Astrocyte of the spinal cord (primary cell): ENCODE measurements at regions not wholly inside any gene's neighbourhood (a gene's known extent, or its start where the extent isn't known, plus 50 kb on each side); places are given as distances from the start of the nearest gene placed in this dataset.

ENCODE experiments used
- DNase-seq: peaks from one replicate; pipeline ENCODE4 v3.0.0; 2011; ENCODE audit warnings: low read depth, low spot score
- H3K4me3 ChIP-seq: 2 replicates; pipeline ENCODE4 v1.5.1; 2011; ENCODE audit warnings: low read depth, mild to moderate bottlenecking, low read length, moderate library complexity
- CTCF ChIP-seq: IDR thresholded peaks from 2 replicates; pipeline ENCODE4 v1.5.1; 2012; ENCODE audit warnings: low read depth, mild to moderate bottlenecking, low read length, inconsistent platforms
- in situ Hi-C: cut with HindIII; loops from 2 replicates; pipeline ENCODE4 v1.10.0; 2017; ENCODE audit warnings: low sequenced_read_pairs

DNA sequence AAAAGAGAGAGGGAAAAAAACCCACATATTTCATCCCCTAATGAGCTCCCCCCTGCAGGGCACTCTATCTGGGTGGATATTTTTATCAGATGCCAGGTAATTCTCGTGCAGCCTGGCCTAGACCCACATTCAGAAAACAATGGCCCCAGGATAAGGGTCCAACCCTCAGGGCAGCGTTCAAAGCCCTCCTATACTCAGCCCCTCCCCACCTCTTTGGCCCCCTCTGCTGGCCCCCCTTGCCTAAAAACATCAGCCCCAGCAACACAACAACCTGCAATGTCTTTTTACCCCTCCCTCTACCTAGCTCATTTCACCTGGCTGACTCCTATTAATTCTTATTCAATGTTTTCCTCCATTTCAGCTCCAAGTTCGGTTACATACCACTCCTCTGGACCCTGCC is 145.4 kb upstream of the MED14 start:
- no peak for TF ChIP-seq CTCF
- H3K4me3 ChIP-seq = no peak overlapping the region
- no peak for DNase-seq
- in situ Hi-C loops = no loop called here

GRCh38 chrX:40883021-40883619 is 147.8 kb upstream of the MED14 start:
- no peak for TF ChIP-seq CTCF
- no peak overlapping the region for H3K4me3 ChIP-seq
- in situ Hi-C loops = no loop called here
- no peak for DNase-seq

DNA sequence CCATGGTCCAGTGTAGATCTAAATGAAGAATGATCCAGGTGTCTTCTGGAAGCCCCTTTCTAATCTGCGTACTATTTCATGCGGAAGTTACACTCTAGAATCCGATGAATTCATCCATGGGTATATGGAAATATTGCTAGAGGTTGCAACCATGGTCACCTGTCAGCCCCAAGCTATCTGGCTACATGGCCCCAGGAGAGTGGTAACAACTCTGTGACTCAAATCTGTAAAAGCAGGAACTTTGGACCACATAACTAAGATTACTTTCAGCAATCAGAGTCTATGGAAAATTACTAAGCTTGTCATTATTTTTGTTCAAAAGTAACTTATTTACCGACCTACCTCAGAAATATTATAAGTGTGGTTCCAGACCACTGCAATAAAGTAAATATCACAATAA is 150.6 kb upstream of the MED14 start:
- in situ Hi-C loops = no loop called here
- H3K4me3 ChIP-seq = no peak overlapping the region
- TF ChIP-seq CTCF = no peak
- no peak for DNase-seq

GRCh38 chrX:40887476-40887875 is 152.1 kb upstream of the MED14 start:
- no peak overlapping the region for H3K4me3 ChIP-seq
- no peak for TF ChIP-seq CTCF
- DNase-seq = no peak
- in situ Hi-C loops = no loop called here

DNA sequence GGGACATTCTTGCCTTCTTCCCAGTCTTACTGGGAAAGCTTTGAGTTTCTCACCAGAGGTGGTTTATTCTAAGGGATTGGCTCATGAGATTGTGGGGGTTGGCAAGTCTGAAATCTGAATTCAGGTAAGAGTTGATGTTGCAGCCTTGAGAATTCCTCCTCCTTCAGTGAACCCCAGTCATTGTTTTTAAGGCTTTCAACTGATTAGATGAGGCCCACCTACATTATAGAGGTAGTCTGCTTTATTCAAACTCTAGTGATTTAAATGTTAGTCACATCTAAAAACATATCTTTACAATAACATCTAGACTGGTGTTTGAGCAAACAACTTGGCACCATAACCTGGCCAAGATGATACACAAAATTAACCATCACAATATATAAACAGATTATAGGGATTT is 156.5 kb upstream of the MED14 start:
- no peak for TF ChIP-seq CTCF
- H3K4me3 ChIP-seq = no peak overlapping the region
- in situ Hi-C loops = no loop called here
- DNase-seq = no peak

GRCh38 chrX:40893251-40893910 is 158.0 kb upstream of the MED14 start:
- H3K4me3 ChIP-seq = no peak overlapping the region
- TF ChIP-seq CTCF = no peak
- in situ Hi-C loops = no loop called here
- DNase-seq = no peak
